ENCODE measurements at regions not wholly inside any gene's neighbourhood (a gene's known extent, or its start where the extent isn't known, plus 50 kb on each side); places are given as distances from the start of the nearest gene placed in this dataset.

DNA sequence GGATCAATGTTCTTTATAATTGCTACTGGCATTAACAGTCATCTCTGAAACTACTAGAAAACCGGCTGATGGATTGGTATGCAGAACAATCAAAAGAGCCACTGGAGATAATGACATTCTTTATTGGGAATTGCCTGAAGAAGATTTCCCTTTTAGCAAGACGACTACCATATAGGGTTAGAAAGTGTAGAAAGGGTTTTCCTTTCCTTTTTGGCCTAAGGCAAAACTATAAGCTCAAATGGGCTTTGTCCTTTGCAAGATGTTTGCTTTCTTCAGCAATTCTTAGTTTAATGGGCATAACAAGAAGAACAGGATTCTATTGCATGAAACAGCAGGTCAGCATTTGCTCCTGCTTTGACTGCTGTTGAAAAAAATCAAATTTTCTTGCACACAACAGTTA is 214.2 kb upstream of the PCDH10 start:
- H4K20me1 ChIP-seq (ENCODE audit: insufficient read depth, low read length): no peaks in the 10 kb centered on the region
- H3K27ac ChIP-seq (ENCODE audit: low read length): no peak overlapping the region
- no peaks in the 10 kb centered on the region for H3K36me3 ChIP-seq (replicated peaks; ENCODE audit: low read depth, low read length)
- no peaks in the 10 kb centered on the region for H3K79me2 ChIP-seq (ENCODE audit: low read length)
- H3K9ac ChIP-seq (ENCODE audit: low read length): no peak overlapping the region
- no peaks in the 10 kb centered on the region for H3K4me1 ChIP-seq (ENCODE audit: low read length)
- H2AFZ ChIP-seq (ENCODE audit: low read depth, low read length): no peak overlapping the region
- no peak overlapping the region for H3K4me3 ChIP-seq (ENCODE audit: low read length)
- no peaks in the 10 kb centered on the region for H3K9me3 ChIP-seq (ENCODE audit: insufficient read depth, low read length)
- no peaks in the 10 kb centered on the region for H3K27me3 ChIP-seq (ENCODE audit: low read depth, low read length)
- no peak overlapping the region for H3K4me2 ChIP-seq (ENCODE audit: low read length)
- TF ChIP-seq, protein P1, sequence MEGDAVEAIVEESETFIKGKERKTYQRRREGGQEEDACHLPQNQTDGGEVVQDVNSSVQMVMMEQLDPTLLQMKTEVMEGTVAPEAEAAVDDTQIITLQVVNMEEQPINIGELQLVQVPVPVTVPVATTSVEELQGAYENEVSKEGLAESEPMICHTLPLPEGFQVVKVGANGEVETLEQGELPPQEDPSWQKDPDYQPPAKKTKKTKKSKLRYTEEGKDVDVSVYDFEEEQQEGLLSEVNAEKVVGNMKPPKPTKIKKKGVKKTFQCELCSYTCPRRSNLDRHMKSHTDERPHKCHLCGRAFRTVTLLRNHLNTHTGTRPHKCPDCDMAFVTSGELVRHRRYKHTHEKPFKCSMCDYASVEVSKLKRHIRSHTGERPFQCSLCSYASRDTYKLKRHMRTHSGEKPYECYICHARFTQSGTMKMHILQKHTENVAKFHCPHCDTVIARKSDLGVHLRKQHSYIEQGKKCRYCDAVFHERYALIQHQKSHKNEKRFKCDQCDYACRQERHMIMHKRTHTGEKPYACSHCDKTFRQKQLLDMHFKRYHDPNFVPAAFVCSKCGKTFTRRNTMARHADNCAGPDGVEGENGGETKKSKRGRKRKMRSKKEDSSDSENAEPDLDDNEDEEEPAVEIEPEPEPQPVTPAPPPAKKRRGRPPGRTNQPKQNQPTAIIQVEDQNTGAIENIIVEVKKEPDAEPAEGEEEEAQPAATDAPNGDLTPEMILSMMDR (IDR thresholded peaks at IDR 0.05; ENCODE audit: low read depth, low read length): no peak
- no peak for TF ChIP-seq EZH2phosphoT487 (IDR thresholded peaks at IDR 0.05; ENCODE audit: low read depth)

DNA sequence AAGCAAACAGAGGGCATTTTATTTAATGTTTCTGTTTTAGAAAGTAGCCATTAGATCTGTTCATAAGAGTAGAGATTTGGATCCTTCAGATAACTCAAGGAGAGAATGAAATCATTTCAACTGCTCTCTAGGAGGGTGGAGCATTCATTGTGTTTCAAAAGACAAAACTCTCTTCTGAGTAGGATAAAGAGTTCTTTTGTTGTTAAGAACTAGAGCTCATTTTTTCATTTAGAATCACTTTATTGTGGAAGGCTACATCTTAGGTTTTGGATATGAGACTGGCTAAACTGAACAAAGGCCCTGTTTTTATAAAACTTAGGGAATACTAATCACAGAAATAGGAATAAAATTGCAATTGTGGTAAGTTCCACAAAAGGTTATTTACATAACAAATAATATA is 193.9 kb upstream of the PCDH10 start:
- Histone ChIP-seq H3K27ac (ENCODE audit: low read length) (no peak overlapping the region), H4K20me1 (ENCODE audit: insufficient read depth, low read length) (no peaks in the 10 kb centered on the region), H3K4me1 (ENCODE audit: low read length) (peaks cover 7% of the 10 kb centered on the region; the same call in 1 of the 2 replicates), H3K9ac (ENCODE audit: low read length) (no peak overlapping the region), H3K4me3 (ENCODE audit: low read length) (no peak overlapping the region), H3K36me3 (replicated peaks; ENCODE audit: low read depth, low read length) (no peaks in the 10 kb centered on the region), H3K9me3 (ENCODE audit: insufficient read depth, low read length) (peaks cover 2% of the 10 kb centered on the region; the same call in 1 of the 2 replicates), H3K79me2 (ENCODE audit: low read length) (no peaks in the 10 kb centered on the region), H3K4me2 (ENCODE audit: low read length) (no peak overlapping the region), H3K27me3 (ENCODE audit: low read depth, low read length) (no peaks in the 10 kb centered on the region), H2AFZ (ENCODE audit: low read depth, low read length) (no peak overlapping the region)
- TF ChIP-seq, protein P1 (IDR thresholded peaks at IDR 0.05; ENCODE audit: low read depth, low read length): no peak
- no peak for TF ChIP-seq EZH2phosphoT487 (IDR thresholded peaks at IDR 0.05; ENCODE audit: low read depth)

DNA sequence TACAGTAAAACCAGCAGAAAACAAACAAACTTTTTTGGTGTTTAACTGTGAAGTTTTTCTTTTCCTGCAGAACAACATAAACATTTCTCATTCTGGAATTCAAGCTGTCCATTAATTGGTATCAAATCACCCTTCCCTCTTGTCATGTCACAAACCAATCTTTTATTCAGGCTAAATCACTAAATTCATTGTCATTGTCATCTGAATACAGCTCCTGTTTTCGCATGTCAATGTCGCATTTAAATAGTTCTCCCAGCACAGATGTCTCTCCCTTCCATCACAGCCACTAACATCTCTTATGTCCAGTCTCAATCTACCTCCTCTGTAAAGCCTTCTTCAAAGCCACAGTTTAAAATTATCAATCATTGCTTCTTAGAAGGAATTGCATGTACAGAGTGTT is 192.1 kb upstream of the PCDH10 start:
- Histone ChIP-seq H3K9me3 (ENCODE audit: insufficient read depth, low read length) (peaks cover 6% of the 10 kb centered on the region; the same call in 1 of the 2 replicates), H3K4me2 (ENCODE audit: low read length) (no peak overlapping the region), H3K4me3 (ENCODE audit: low read length) (no peak overlapping the region), H3K4me1 (ENCODE audit: low read length) (peaks cover 7% of the 10 kb centered on the region; the same call in 1 of the 2 replicates), H2AFZ (ENCODE audit: low read depth, low read length) (no peak overlapping the region), H3K36me3 (replicated peaks; ENCODE audit: low read depth, low read length) (no peaks in the 10 kb centered on the region), H3K79me2 (ENCODE audit: low read length) (no peaks in the 10 kb centered on the region), H3K27me3 (ENCODE audit: low read depth, low read length) (no peaks in the 10 kb centered on the region), H4K20me1 (ENCODE audit: insufficient read depth, low read length) (no peaks in the 10 kb centered on the region), H3K27ac (ENCODE audit: low read length) (no peak overlapping the region), H3K9ac (ENCODE audit: low read length) (no peak overlapping the region)
- no peak for TF ChIP-seq EZH2phosphoT487 (IDR thresholded peaks at IDR 0.05; ENCODE audit: low read depth)
- TF ChIP-seq, protein P1 (IDR thresholded peaks at IDR 0.05; ENCODE audit: low read depth, low read length): no peak

DNA sequence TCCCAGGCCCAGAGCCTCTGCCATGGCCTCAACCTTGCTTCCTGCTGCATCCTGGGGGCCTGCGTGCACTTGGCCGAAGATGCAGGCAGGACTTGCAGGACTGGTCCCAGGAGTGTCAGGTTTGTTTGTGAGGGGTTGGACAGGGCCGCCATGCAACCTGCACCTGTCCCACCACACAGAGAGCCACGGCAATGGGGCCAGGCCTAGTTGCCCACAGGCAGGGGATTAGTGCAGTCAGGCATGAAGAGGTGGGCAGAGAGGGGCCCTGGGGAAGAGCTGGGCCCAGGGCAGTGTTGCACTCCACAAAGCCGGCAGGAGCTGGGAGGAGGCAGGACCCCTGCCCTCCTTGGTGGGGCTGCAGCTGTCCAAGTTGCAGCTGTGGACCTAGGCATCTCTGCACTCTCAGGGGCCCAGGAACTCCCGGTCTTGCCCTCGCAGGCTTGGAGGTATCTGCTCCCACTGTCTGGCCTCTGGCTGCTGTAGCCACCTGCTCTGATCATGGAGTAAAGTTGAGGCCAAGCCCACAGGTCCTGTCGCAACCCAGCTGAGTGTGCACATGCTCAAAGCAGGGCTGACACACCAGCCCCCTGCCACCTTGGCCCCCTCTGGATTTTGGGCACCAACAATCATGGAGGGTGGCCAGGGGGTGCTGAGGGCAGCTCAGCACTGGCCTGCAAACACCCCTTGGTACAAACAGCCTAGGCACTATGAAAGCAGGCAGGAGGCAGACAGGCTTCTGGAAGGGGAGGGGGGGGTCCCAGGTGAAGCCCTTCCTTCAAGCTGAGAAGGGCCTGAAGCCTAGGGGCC is 190.4 kb upstream of the PCDH10 start:
- no peaks in the 10 kb centered on the region for H4K20me1 ChIP-seq (ENCODE audit: insufficient read depth, low read length)
- H2AFZ ChIP-seq (ENCODE audit: low read depth, low read length): no peak overlapping the region
- H3K27me3 ChIP-seq (ENCODE audit: low read depth, low read length): no peaks in the 10 kb centered on the region
- no peak for TF ChIP-seq EZH2phosphoT487 (IDR thresholded peaks at IDR 0.05; ENCODE audit: low read depth)
- TF ChIP-seq, protein P1 (IDR thresholded peaks at IDR 0.05; ENCODE audit: low read depth, low read length): no peak
- H3K4me2 ChIP-seq (ENCODE audit: low read length): no peak overlapping the region
- no peaks in the 10 kb centered on the region for H3K79me2 ChIP-seq (ENCODE audit: low read length)
- no peak overlapping the region for H3K9ac ChIP-seq (ENCODE audit: low read length)
- peaks cover 7% of the 10 kb centered on the region; the same call in 1 of the 2 replicates for H3K4me1 ChIP-seq (ENCODE audit: low read length)
- no peaks in the 10 kb centered on the region for H3K36me3 ChIP-seq (replicated peaks; ENCODE audit: low read depth, low read length)
- no peak overlapping the region for H3K4me3 ChIP-seq (ENCODE audit: low read length)
- H3K9me3 ChIP-seq (ENCODE audit: insufficient read depth, low read length): peaks cover 6% of the 10 kb centered on the region; the same call in 1 of the 2 replicates
- no peak overlapping the region for H3K27ac ChIP-seq (ENCODE audit: low read length)

Data from OCI-LY3 (cell line).